ENCODE measurements at regions not wholly inside any gene's neighbourhood (a gene's known extent, or its start where the extent isn't known, plus 50 kb on each side); places are given as distances from the start of the nearest gene placed in this dataset.
"Not testable (repeated sequence)": the region's sequence is repeated elsewhere in the genome, so short reads cannot be mapped to it uniquely, and the experiment has no call there.

DNA sequence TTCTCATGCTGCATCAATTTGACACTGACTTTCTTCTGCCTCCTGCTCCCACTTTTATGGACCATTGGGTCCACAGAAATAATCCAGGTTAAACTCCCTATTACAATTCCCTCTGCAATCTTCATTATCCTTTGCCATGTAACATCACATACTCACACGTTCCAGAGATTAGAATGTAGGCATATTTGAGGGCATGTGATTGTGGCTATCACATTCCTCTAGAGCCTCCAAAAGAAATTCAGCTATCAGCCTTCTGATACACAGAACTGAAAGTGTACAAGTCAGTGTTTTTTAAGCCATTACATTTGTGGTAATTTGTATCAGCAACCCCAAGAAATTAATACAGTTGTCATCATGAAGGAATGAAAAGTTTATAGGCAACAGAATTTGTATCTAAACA, 892.4 kb downstream of the RPS29 start:
- DNase-seq = no peak

- DNase-seq = no peak
Measured at GRCh38 chr14:48690349-48690748, 895.8 kb downstream of the RPS29 start.

- no peak for DNase-seq
Measured at GRCh38 chr14:48686650-48687049, 899.5 kb downstream of the RPS29 start.

GRCh38 chr14:48672506-48672905, 913.7 kb downstream of the RPS29 start:
- no peak for DNase-seq

- DNase-seq = no peak
Measured at GRCh38 chr14:48670939-48671338, 915.2 kb downstream of the RPS29 start.

- no peak for DNase-seq
Measured at GRCh38 chr14:48665077-48665784, 920.9 kb downstream of the RPS29 start.

GRCh38 chr14:48643241-48643640, 942.9 kb downstream of the RPS29 start:
- no peak for DNase-seq

- DNase-seq = no peak
Measured at GRCh38 chr14:48628870-48629269, 953.5 kb upstream of the MDGA2 start.

DNA sequence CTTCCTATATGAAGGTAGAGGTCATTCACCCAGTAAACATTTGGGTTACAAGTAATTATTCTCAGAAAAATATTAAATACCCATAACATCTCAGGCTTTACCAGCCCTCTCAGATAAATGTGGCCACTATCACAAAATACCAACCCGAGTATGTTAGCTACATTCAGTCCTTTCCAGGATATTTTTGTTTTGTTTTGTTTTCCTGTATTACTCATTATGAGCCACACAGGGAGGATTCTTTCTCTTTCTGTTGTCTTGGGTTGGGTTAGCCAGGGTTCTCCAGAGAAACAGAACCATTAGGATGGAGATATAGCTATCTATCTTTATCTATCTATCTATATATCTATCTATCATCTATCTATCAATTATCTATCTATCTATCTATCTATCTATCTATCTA, 947.6 kb upstream of the MDGA2 start:
- no peak for DNase-seq

- DNase-seq = no peak
Measured at GRCh38 chr14:48618057-48618456, 942.7 kb upstream of the MDGA2 start.

GRCh38 chr14:48616931-48617330, 941.5 kb upstream of the MDGA2 start:
- no peak for DNase-seq

- DNase-seq = no peak
Measured at GRCh38 chr14:48615618-48616017, 940.2 kb upstream of the MDGA2 start.

DNA sequence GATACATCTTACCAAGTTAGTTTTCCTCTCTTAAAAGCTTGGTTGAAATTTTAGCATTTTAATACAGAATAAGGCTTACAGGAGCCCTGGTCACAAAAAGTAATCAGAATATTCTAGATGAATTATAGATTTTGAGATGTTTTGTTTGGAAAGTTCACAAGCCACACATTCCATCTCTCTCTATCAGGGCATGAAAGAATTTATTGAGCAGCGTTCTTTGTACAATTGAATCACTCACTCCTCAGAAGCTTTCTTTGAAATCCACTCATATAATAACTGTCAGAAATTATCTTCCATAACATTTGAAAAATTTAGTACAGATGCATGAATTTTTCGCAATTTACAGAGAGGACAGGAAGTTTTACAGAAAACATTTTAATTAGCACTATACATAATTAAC, 938.6 kb upstream of the MDGA2 start:
- DNase-seq = no peak

GRCh38 chr14:48606960-48607359, 931.6 kb upstream of the MDGA2 start:
- DNase-seq = not testable (repeated sequence)

- DNase-seq = no peak
Measured at GRCh38 chr14:48598458-48598857, 923.1 kb upstream of the MDGA2 start.

GRCh38 chr14:48586099-48586498, 910.7 kb upstream of the MDGA2 start:
- no peak for DNase-seq

DNA sequence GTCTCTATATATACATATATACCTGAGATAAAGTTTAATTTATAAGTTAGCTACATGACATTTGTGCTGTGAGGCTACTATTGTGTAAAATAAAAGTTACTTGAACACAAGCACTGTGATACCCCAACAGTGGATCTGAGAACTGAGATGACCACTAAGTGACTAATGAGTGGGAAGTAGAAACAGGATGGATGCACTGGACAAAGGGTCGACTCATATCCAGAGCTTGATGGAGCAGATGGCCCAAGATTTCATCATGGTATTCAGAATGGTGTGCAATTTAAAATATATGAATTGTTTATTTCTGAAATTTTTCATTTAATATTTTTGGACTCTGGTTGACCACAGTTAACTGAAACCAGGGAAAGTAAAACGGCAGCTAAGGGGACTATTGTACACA, 908.6 kb upstream of the MDGA2 start:
- DNase-seq = no peak

- no peak for DNase-seq
Measured at GRCh38 chr14:48582938-48583337, 907.5 kb upstream of the MDGA2 start.

DNA sequence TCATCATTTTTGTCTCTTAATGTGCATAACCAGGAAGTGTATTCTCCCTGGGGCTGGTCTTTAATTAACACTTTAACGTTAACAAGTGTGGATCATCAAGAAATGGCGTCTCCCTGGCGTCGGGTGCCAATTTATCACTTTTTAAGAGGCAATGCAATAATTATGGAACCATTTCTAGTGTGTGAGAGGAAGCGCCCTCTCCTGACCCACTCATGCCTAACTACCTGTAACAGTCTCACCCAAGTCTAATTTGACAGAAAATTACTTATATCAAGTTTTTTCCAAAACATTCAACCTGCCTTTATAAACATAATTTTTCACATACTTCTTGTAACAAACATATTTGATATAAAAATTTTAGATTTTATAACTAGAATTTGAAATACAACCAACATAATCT, 905.3 kb upstream of the MDGA2 start:
- DNase-seq = no peak

- DNase-seq = no peak
Measured at GRCh38 chr14:48575772-48576171, 900.4 kb upstream of the MDGA2 start.

DNA sequence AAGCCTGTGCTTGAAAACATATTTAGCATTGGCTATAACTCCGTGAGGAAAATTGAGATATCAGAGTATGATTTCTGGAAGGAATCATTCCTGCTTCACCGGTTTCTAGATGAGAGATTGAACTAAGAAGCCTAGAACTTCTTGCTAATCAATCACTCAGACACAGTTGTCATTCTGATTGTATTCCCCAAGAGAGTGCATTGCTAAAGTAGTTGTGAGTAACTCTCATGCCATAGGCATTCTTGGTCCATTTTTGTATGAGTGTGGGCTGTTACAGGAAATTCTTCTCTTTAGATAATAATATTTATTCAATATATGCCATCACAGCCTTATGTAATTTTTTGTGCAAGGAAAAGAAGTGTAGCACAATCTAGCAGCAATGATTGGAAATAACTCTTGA, 893.3 kb upstream of the MDGA2 start:
- no peak for DNase-seq

GRCh38 chr14:48568252-48568651, 892.8 kb upstream of the MDGA2 start:
- no peak for DNase-seq

DNA sequence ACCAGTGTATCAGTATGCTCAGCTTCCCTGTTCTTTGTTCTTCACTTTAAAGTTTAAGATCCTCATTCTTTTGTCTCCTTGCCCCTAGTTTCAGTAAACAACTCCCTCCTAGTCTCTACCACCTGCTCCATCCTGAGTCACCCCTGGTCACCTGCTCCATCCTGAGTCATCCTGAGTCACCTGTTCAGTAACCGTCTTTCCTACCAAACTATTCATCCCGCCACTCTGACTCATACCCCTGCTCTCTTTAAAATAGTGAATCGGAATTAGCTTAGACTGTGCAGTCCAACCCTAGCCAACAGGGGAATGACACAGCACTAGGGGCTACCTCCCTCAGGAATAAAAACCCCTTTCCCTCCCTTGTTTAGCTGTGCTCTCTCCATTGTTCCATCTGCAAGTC, 888.1 kb upstream of the MDGA2 start:
- no peak for DNase-seq

DNA sequence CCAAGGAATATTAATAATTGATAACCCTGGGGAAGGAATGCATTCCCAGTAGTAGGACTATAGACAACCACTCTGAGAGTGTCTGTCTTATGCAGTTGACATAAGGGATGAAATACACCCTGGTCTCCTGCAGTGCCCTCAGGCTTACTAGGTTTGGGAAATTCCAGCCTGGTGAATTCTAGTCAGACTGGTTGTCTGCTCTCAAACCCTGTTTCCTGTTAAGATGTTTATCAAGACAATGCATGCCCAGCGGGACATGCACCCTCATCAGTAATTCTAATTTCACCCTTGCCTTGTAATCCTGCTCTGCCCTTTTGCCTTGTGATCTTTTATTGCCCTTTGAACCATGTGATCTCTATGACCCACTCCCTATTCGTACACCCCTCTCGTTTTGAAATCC, 886.0 kb upstream of the MDGA2 start:
- DNase-seq = not testable (repeated sequence)

GRCh38 chr14:48560421-48560820, 885.0 kb upstream of the MDGA2 start:
- no peak for DNase-seq

GRCh38 chr14:48553443-48553842, 878.0 kb upstream of the MDGA2 start:
- no peak for DNase-seq
